GM06990 (cell line): ENCODE measurements at regions not wholly inside any gene's neighbourhood (a gene's known extent, or its start where the extent isn't known, plus 50 kb on each side); places are given as distances from the start of the nearest gene placed in this dataset.

ENCODE experiments used
- DNase-seq: peaks from one replicate; pipeline ENCODE4 v3.0.0-alpha.2; 2011; ENCODE audit not compliant: insufficient read length; ENCODE audit errors: extremely low read depth
- H3K27me3 ChIP-seq: replicated peaks from 2 replicates; pipeline ENCODE4 v1.6.0; 2011; ENCODE audit warnings: low read length; ENCODE audit not compliant: control insufficient read depth, insufficient read depth
- H3K36me3 ChIP-seq: 2 replicates; pipeline ENCODE4 v1.5.1; 2011; ENCODE audit warnings: low read length; ENCODE audit not compliant: control insufficient read depth, insufficient read depth
- H3K4me3 ChIP-seq: replicated peaks from 2 replicates; pipeline ENCODE4 v1.5.1; 2011; ENCODE audit warnings: low read depth, mild to moderate bottlenecking, control low read depth, low read length
- TF ChIP-seq, protein P1 (sequence below): IDR thresholded peaks from 2 replicates; pipeline ENCODE4 v1.5.1; 2011; ENCODE audit warnings: low read length, control low read depth, mild to moderate bottlenecking, inconsistent platforms; ENCODE audit not compliant: insufficient read depth, poor library complexity, severe bottlenecking

- Histone ChIP-seq H3K27me3 (no peaks in the 10 kb centered on the region), H3K4me3 (no peak overlapping the region), H3K36me3 (no peaks in the 10 kb centered on the region)
- TF ChIP-seq, protein P1, sequence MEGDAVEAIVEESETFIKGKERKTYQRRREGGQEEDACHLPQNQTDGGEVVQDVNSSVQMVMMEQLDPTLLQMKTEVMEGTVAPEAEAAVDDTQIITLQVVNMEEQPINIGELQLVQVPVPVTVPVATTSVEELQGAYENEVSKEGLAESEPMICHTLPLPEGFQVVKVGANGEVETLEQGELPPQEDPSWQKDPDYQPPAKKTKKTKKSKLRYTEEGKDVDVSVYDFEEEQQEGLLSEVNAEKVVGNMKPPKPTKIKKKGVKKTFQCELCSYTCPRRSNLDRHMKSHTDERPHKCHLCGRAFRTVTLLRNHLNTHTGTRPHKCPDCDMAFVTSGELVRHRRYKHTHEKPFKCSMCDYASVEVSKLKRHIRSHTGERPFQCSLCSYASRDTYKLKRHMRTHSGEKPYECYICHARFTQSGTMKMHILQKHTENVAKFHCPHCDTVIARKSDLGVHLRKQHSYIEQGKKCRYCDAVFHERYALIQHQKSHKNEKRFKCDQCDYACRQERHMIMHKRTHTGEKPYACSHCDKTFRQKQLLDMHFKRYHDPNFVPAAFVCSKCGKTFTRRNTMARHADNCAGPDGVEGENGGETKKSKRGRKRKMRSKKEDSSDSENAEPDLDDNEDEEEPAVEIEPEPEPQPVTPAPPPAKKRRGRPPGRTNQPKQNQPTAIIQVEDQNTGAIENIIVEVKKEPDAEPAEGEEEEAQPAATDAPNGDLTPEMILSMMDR = no peak
- no peak for DNase-seq
These were observed 72.9 kb upstream of the GNAZ start for GRCh38 chr22:22997262-22997898.

- DNase-seq = no peak
- TF ChIP-seq, protein P1 = no peak
- H3K36me3 ChIP-seq = no peaks in the 10 kb centered on the region
- H3K27me3 ChIP-seq = no peaks in the 10 kb centered on the region
- H3K4me3 ChIP-seq = no peak overlapping the region
These were observed 72.3 kb upstream of the GNAZ start for GRCh38 chr22:22997988-22998387.

DNA sequence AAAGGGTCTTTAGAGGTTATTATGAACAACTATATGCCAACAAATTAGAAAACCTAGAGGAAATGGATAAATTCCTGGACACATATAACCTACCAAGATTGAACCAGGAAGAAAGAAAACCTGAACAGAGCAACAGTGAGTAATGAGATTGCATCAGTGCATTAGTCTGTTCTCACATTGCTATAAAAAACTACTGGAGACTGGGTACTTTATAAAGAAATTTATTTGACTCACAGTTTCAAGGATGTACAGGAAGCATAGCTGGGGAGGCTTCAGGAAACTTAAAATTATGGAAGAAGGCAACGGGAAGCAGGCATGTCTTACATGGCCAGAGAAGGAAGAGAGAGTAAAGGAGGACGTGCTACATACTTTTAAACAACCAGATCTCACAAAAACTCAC, 70.8 kb upstream of the GNAZ start:
- Histone ChIP-seq H3K36me3 (no peaks in the 10 kb centered on the region), H3K27me3 (no peaks in the 10 kb centered on the region), H3K4me3 (no peak overlapping the region)
- no peak for DNase-seq
- TF ChIP-seq, protein P1 = no peak

GRCh38 chr22:23000657-23001347, 69.5 kb upstream of the GNAZ start:
- TF ChIP-seq, protein P1 = no peak
- Histone ChIP-seq H3K4me3 (no peak overlapping the region), H3K36me3 (no peaks in the 10 kb centered on the region), H3K27me3 (no peaks in the 10 kb centered on the region)
- no peak for DNase-seq

DNA sequence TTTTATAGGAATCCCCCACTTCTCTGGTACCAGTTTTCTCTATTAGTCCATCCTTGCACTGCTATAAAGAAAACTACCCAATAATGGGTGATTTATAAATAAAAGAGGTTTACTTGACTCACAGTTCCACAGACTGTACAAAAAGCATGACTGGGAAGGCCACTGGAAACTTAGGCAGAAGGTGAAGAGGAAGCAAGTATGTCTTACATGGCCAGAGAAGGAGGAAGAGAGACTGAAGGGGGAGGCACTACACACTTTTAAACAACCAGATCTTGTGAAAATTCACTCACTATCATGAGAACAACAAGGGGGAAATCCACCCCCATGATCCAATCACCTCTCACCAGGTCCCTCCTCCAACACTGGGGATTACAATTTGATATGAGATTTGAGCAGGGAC, 68.9 kb upstream of the GNAZ start:
- no peaks in the 10 kb centered on the region for H3K36me3 ChIP-seq
- TF ChIP-seq, protein P1 = no peak
- H3K4me3 ChIP-seq = no peak overlapping the region
- DNase-seq = no peak
- no peaks in the 10 kb centered on the region for H3K27me3 ChIP-seq
